NB4 (cell line): ENCODE measurements at regions not wholly inside any gene's neighbourhood (a gene's known extent, or its start where the extent isn't known, plus 50 kb on each side); places are given as distances from the start of the nearest gene placed in this dataset.

Experiments
- CTCF ChIP-seq: IDR thresholded peaks from one replicate; pipeline ENCODE4 v1.5.1; 2012; ENCODE audit warnings: low read depth, low read length
- POLR2A ChIP-seq: IDR thresholded peaks from 2 replicates; pipeline ENCODE4 v1.6.1; 2011; ENCODE audit warnings: mild to moderate bottlenecking; ENCODE audit not compliant: insufficient read length; ENCODE audit errors: extremely low read depth

DNA sequence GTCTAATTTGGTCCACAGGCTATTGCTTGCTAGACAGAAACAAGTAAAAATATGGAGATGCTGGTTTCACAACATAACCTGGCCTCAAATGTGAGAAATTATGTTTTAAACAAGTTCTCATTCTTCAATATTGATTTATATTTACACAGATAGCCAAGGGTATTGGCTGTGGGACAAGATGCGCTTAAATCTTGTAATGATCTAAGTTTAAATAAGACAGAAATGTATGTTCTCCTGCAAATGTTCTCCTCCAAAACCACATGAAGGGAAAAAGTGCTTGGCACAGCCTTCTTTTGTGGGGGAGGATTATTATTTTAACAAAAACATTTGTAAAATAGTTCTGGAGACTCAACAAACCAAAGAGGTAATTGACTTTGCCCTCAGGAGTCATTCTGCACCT lies 356.0 kb downstream of the DMAC1 start:
- TF ChIP-seq CTCF (no peak), POLR2A (no peak)
